HG03354 (cell line): ENCODE measurements at regions not wholly inside any gene's neighbourhood (a gene's known extent, or its start where the extent isn't known, plus 50 kb on each side); places are given as distances from the start of the nearest gene placed in this dataset.

Experiments used
- ATAC-seq: cut with Tn5 transposase; IDR thresholded peaks from one replicate; pipeline ENCODE4 v1.9.1; 2021; ENCODE audit warnings: mild to moderate bottlenecking; ENCODE audit not compliant: unreplicated experiment, poor library complexity, severe bottlenecking

DNA sequence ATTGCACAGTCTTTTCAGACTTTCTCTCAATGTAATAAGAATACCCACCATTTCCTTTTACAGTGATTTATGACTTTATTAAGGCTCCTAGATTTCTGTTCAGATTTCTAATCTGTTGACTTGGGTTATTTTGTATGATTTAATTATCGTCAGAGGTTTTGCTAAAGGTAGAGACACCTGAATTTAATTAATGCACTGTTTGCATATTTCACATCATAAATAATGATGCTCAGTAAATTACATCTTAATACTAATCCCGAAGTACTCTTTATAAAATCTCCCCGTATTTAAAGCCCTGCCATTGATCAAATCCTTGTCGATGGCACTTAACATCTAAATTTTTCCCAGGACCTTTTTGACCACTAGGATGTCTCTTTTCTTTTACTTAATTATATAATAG is 399.9 kb downstream of the MEIS1 start:
- no peak for ATAC-seq

DNA sequence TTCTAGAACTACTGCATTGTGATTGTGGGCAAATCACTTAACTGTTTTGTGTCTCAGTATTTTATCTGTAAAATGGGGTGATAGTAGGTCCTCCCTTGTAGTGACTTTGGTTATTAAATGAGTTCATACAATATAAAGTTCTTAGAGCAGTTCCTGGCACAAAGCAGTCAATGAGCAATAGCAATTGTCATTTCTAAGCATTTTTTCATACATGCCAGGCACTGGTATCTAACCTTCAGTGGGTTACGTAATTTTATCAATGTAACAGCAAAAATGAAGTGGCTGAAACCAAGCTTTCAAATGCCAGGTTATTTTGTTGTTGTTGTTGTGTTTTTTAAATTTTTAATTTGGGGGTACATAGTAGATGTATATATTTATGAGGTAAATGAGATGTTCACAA is 401.9 kb downstream of the MEIS1 start:
- no peak for ATAC-seq

DNA sequence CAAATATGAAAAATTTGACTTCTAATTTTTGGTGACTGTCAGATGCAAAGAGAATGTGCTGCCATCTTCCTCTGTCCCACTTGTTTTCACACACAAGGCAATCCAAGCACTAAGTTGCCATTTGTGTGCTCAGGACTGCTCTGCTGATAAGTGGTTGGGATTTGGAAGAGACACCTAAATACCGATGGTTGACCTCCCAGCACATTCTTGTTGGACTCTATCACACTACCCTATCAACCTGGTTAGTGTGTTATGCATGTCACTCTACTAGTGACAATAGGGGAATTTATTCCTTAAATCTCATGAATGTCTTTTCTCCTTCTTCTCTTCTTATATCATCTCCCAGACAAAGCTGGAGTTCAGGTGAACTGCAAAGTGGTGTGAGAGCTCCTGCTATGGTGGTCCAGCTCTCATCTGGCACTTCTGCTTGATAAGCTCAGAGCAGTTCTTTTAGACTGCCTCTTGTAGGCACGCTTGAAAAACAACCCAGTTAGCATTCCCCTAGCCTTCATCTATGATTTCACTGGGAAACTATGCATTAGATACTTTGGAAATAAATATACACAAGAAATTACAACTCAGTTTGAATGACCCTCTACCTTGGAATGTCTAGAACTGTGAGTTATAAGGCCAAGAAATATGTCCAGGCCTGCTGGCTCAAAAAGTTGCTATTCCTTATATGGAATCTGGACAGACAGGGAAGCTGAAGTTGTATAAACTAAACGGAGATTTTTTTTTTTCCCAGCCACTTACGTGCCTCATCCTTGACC is 404.8 kb downstream of the MEIS1 start:
- ATAC-seq, result no peak

- ATAC-seq, result no peak
Measured at GRCh38 chr2:66840321-66841002, 405.5 kb downstream of the MEIS1 start.

- ATAC-seq, result no peak
Measured at GRCh38 chr2:66843847-66844246, 408.9 kb downstream of the MEIS1 start.

DNA sequence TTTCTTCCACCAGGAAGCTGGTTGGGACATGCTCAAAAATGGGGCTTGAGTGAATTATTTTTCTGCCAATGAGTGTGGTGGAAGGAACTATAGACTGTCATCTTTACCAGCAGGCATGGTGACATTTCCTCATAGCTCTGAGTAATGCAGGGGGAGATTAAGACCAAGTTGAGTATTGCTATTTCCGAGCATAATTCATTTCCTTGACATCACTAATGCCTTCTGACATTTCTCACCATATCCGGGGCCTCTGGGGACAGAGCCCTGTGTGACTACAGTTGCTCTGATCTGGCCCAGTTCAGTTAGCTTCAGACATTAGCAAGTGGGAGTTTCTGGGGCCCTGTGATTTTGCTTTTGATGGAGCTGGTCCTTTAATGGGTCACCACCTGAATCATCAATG is 410.4 kb downstream of the MEIS1 start:
- ATAC-seq, result no peak

DNA sequence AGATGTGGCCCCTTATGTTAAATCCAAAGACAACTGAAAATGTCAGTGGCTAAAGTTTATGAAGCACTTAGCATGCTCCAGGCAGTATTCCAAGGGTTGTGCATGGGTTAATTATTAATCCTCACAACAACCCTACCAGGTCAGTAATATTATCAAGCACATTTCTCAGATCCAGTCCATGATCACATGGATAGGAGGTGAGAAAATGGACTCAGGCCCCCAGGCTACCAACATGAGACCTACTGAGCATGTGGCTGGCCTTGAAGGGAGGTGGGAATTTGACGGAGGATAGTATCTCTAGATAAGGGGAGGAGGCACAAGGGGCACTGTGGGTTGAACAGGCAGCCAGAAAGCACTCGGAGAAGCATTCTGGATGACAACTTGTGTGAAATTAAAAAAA is 412.0 kb downstream of the MEIS1 start:
- no peak for ATAC-seq

GRCh38 chr2:66849153-66849755 is 414.3 kb downstream of the MEIS1 start:
- ATAC-seq, result no peak

DNA sequence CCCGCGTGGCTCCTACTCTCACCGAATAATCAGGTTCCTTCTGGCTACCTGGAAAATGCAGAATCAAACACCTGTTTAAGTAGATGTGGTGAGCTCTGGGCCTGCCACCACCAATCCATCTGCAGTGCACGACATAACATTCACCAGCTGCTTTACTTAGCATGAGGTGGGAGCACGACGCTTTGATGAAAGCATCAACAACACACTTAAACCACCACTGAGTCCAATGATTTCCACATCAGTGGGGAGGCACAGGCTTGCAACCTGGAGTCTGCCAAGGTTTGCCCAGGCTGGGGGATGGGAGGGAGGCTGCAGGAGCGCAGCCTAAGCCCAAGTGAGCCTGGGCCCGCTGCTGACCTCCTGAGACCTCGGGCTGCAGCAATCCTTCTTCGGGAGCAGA is 415.5 kb downstream of the MEIS1 start:
- ATAC-seq, result no peak

DNA sequence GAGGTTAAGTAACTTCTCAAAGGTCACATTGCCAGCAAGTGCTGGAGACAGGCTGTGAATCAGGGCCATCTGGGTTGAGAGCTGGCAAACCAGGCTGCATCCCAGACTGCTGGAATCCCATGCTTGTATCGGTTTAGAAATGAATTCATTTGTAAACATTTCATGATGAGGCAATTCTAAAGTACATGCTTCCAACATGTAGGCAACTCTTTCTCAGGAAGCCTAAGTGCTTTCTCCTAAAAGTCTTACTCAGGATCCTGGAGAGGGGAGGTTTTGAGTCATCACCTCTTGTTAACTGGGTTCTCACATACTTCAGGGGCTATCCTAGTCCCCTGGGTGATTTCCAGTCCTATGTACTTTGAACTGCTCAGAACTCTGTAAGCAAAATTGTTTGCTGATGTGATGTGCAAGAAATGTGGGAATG is 416.5 kb downstream of the MEIS1 start:
- no peak for ATAC-seq

DNA sequence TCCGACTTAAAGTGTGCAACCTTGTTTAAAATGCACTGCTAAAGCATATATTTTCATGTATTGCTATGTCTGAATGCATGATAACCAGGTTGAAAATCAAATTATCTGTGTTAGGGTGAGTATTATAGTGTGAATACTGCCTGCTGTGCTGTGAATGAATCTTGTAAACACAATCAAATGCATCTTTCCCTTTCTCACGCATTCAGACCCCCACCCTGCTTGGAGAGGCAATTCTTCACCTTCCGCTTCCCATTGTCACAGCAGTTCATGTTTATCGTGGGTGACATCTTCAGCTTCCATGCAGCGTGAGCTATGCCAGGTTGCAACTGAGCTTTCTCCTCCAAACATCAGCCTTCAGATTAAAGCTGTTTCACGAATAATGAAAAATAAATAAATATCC is 418.0 kb downstream of the MEIS1 start:
- ATAC-seq, result no peak

- no peak for ATAC-seq
Measured at GRCh38 chr2:66853585-66853984, 418.7 kb downstream of the MEIS1 start.

DNA sequence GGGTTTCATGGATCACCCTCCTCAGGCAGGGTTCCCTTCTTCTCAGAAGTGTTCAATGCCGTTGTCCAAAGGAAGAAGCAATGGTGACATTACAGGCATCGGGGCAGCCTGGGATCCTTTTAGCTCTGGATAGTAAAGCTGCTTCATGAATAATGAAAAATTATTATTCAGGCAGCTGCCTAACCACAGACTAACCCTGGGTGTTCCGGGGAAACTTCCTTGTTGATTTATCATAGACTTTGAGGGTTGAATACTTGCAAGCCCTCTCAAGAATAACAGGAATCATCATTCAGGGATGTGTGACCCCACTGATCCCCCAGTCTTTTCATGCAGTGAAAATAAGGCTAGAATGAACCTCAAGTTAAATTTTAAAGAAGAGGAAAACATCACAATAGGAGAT is 419.4 kb downstream of the MEIS1 start:
- no peak for ATAC-seq

DNA sequence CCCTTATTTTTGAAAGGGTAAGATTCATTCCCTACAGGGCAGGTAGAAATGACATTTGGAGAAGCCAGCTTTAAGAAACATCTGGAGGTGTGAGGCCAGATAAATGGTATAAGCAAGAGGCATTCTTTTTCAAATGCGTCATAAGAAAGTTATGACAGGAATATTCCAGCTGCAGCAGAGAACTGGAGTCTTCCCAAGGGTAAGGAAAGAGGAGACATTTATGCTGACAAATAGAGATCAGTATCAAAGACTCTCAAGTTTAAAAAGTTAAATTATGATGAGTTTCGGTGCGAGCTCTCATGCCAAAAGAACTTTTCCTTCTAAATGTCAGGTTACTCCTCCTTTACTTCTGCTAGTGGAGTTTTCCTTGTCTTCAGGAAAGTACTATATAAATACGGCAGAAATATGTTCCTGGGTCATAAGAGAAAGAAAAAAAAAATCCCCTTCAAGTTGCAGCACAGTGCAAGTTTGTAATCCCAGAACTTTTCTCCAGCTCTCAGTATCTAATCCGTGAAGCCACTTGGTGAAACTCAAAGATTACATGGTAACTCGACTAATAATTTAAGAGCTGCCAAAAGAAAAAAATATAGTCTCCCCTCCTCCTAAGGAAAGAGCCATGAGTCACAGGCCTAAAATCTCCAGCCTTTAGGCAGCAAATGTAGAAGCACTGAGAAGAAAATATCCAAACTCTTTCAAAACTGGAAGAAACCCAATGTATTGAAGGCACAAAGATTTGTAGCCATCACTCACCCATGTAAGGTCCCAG is 428.1 kb downstream of the MEIS1 start:
- ATAC-seq, result no peak

DNA sequence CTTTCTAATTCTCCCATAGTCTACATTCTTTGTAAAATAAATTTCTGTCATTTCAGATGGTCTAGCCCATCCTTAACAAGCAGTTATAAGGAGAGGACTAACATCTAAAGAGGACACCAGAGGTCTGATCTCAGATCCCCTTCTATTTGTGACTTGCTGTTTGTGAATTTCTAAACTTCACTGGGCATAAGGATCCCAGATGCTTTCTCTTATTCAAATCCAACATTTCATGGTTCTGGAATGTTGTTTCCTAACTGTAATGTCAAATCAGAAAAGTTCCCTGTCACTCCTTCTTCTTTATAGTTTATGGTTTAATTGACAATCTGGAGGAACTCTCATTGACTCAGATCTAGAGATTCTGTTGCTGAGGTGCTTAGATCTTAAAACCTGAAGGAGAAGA is 430.2 kb downstream of the MEIS1 start:
- no peak for ATAC-seq

GRCh38 chr2:66866331-66867062 is 431.6 kb downstream of the MEIS1 start:
- ATAC-seq, result no peak

GRCh38 chr2:66867063-66867441 is 432.1 kb downstream of the MEIS1 start:
- no peak for ATAC-seq

DNA sequence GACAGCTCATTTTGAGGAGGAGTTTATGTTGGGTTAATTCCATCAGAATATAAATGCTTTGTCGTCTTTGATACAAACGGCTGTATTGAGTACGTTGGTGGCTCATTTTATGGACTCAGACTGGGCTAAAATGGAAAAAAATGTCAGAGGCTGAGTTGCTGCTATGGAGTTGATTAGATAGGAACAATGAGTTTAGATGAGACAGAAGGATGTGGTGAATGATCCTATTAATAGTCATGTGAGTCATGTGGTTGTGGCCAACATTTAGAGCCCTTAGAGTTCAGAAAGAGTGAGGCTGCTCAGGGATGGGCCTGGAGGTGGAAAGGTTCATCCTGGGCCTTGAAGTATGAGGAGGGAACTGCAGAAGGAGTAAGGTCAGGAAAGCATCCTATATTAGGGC is 434.2 kb downstream of the MEIS1 start:
- no peak for ATAC-seq

- no peak for ATAC-seq
Measured at GRCh38 chr2:66872081-66872985, 437.4 kb downstream of the MEIS1 start.
